Adrenal gland (tissue), 9 donors: ENCODE measurements at regions not wholly inside any gene's neighbourhood (a gene's known extent, or its start where the extent isn't known, plus 50 kb on each side); places are given as distances from the start of the nearest gene placed in this dataset.

Source experiments
- DNase-seq, 7 donors: peaks; one replicate each; pipeline ENCODE4 v3.0.0-alpha.2; 2019 to 2020
- H3K27ac ChIP-seq, 5 donors: fragments of 200-600 bp; sonication (generic) in 4 of 5; 1 replicate in 3 of 5; 2 replicates in 2 of 5; pipeline versions ENCODE4 v1.5.1 to v1.8.0; 2016 to 2020; ENCODE audit warnings: mild to moderate bottlenecking in 1 of 5
- H3K27me3 ChIP-seq: fragments of 200-600 bp; 2 replicates; pipeline ENCODE4 v1.8.0; 2021
- H3K36me3 ChIP-seq, 2 donors: fragments of 200-600 bp; replicated peaks in 1 of 2; 1 replicate in 1 of 2; 2 replicates in 1 of 2; pipeline versions ENCODE4 v1.5.1 to v1.8.0; 2018 to 2022
- H3K4me1 ChIP-seq, 2 donors: fragments of 200-600 bp; replicated peaks in 1 of 2; 1 replicate in 1 of 2; 2 replicates in 1 of 2; pipeline versions ENCODE4 v1.5.1 to v1.8.0; 2018 to 2021
- H3K4me3 ChIP-seq, 4 donors: fragments of 200-600 bp; sonication (generic) in 3 of 4; one replicate each; pipeline ENCODE4 v1.5.1; 2016 to 2018
- H3K9me3 ChIP-seq, 3 donors: fragments of 200-600 bp; sonication (generic) in 1 of 3; replicated peaks in 1 of 3; 1 replicate in 2 of 3; 2 replicates in 1 of 3; pipeline versions ENCODE4 v1.5.1 to v1.8.0; 2016 to 2021
- CTCF ChIP-seq, 6 experiments: fragments of 450-650 bp in 4 of 6; fragments of 200-600 bp in 2 of 6; sonication (generic) in 1 of 6; IDR thresholded peaks; 1 replicate in 5 of 6; 2 replicates in 1 of 6; pipeline versions ENCODE4 v1.5.1 to v1.8.0; 2016 to 2021; ENCODE audit warnings: antibody characterized with exemption in 6 of 6, mild to moderate bottlenecking in 2 of 6, moderate library complexity in 1 of 6
- POLR2A ChIP-seq, 2 donors: fragments of 450-650 bp; IDR thresholded peaks; one replicate each; pipeline ENCODE4 v1.6.1; 2017; ENCODE audit warnings: antibody characterized with exemption in 2 of 2, mild to moderate bottlenecking in 2 of 2, moderate library complexity in 1 of 2
- WGBS, 4 donors: extraction: QIAGEN DNeasy Blood & Tissue Kit in 2 of 4; methylation state at CpG; one replicate each; pipeline versions ENCODE4 v1.1.5 to v1.1.7; 2013 to 2017; 5-methylcytosine and 5-hydroxymethylcytosine counted together
- intact Hi-C, 2 donors: fragments of 100-400 bp; cut with DNase I; formaldehyde crosslinking; loops; one replicate each; pipeline versions ENCODE4 v1.14.1 to v1.15.0; 2022 to 2023
- donor health status: healthy with polysubstance abuse.
- donor health status: Bipolar disorder and iron deficiency.
- donor health status: DM: yes; HTN: yes; CAD: no.
- donor health status: DM: no; HTN: no; CAD: no.
- donor health status: DM: no; HTN: no; CAD: no.

- H3K9me3 ChIP-seq, result no peaks in the 10 kb centered on the region
- TF ChIP-seq CTCF (IDR thresholded peaks at IDR 0.05) (no peak), POLR2A (IDR thresholded peaks at IDR 0.05) (no peak)
- no peak overlapping the region for H3K4me3 ChIP-seq
- peaks cover 3% of the 10 kb centered on the region for H3K27me3 ChIP-seq
- no peak overlapping the region for H3K27ac ChIP-seq
- H3K36me3 ChIP-seq, result no peaks in the 10 kb centered on the region
- no peaks in the 10 kb centered on the region for H3K4me1 ChIP-seq
- DNase-seq, result no peak
- intact Hi-C loops, result no loop called here
Observed at GRCh38 chr2:37842732-37843440, 82.2 kb upstream of the RMDN2 start.

GRCh38 chr2:37843556-37843955, 81.5 kb upstream of the RMDN2 start:
- Histone ChIP-seq H3K9me3 (no peaks in the 10 kb centered on the region), H3K27ac (no peak overlapping the region)
- WGBS, 4 donors, result 0% methylated on average over 1 of the region's 1 CpG

GRCh38 chr2:37846207-37846606, 78.9 kb upstream of the RMDN2 start:
- Histone ChIP-seq H3K9me3 (no peaks in the 10 kb centered on the region), H3K4me3 (no peak overlapping the region), H3K27ac (no peak overlapping the region), H3K4me1 (peaks cover 0 to 4% of the 10 kb centered on the region in 2 donors), H3K27me3 (peaks cover 3% of the 10 kb centered on the region), H3K36me3 (no peaks in the 10 kb centered on the region)
- intact Hi-C loops, result no loop called here
- DNase-seq, result no peak
- no peak for TF ChIP-seq POLR2A (IDR thresholded peaks at IDR 0.05)
- 33 to 85% (median 75%) methylated on average over 1 of the region's 1 CpG for WGBS, 4 donors

More at GRCh38 chr2:37843556-37843955, 81.5 kb upstream of the RMDN2 start:
- DNase-seq, result no peak
- Histone ChIP-seq H3K36me3 (no peaks in the 10 kb centered on the region), H3K27me3 (peaks cover 3% of the 10 kb centered on the region), H3K4me1 (no peaks in the 10 kb centered on the region), H3K4me3 (no peak overlapping the region)
- TF ChIP-seq CTCF (IDR thresholded peaks at IDR 0.05), result no peak
- TF ChIP-seq POLR2A (IDR thresholded peaks at IDR 0.05), result no peak
- intact Hi-C loops, result no loop called here

GRCh38 chr2:37847792-37848191, 77.3 kb upstream of the RMDN2 start:
- Histone ChIP-seq H3K27me3 (peaks cover 3% of the 10 kb centered on the region), H3K4me3 (no peak overlapping the region), H3K27ac (no peak overlapping the region), H3K9me3 (no peaks in the 10 kb centered on the region), H3K4me1 (peaks cover 0 to 13% of the 10 kb centered on the region in 2 donors), H3K36me3 (no peaks in the 10 kb centered on the region)
- no peak for DNase-seq
- TF ChIP-seq POLR2A (IDR thresholded peaks at IDR 0.05) (no peak), CTCF (IDR thresholded peaks at IDR 0.05) (no peak)
- intact Hi-C loops, result no loop called here
- WGBS, 4 donors, result 92 to 95% (median 94%) methylated on average over 5 of the region's 5 CpGs

GRCh38 chr2:37848451-37848850, 76.6 kb upstream of the RMDN2 start:
- Histone ChIP-seq H3K36me3 (no peaks in the 10 kb centered on the region), H3K4me3 (no peak overlapping the region), H3K9me3 (no peaks in the 10 kb centered on the region), H3K27ac (no peak overlapping the region), H3K27me3 (peaks cover 3% of the 10 kb centered on the region), H3K4me1 (peaks cover 0 to 13% of the 10 kb centered on the region in 2 donors)
- no peak for DNase-seq
- 62 to 79% (median 68%) methylated on average over 2 of the region's 2 CpGs for WGBS, 4 donors
- TF ChIP-seq CTCF (IDR thresholded peaks at IDR 0.05) (no peak), POLR2A (IDR thresholded peaks at IDR 0.05) (no peak)
- intact Hi-C loops, result no loop called here
